GM21717 (cell line): ENCODE measurements at regions not wholly inside any gene's neighbourhood (a gene's known extent, or its start where the extent isn't known, plus 50 kb on each side); places are given as distances from the start of the nearest gene placed in this dataset.

Experiments used
- ATAC-seq: cut with Tn5 transposase; IDR thresholded peaks from one replicate; pipeline ENCODE4 v1.9.1; 2021; ENCODE audit warnings: mild to moderate bottlenecking, moderate library complexity; ENCODE audit not compliant: unreplicated experiment

DNA sequence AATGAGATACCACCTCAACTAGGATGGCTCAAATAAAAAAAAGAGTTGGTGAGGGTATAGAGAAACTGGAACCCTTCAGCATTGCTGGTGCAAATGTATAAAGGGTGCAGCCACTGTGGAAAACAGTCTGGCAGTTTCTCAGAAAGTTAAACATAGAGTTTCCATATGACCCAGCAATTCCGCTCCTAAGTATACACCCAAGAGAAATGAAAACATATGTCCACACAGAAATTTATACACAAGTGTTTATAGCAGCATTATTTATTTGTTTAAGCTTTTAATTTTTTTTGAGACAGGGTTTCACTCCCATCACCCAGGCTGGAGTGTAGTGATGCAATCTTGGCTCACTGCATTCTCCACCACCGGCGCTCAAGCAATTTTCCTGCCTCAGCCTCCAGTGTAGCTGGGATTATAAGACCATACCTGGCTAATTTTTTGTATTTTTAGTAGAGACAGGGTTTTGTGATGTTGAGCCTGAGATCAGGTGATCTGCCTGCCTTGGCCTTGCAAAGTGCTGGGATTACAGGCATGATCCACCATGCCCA, 118.2 kb upstream of the KIF5B start:
- no peak for ATAC-seq

DNA sequence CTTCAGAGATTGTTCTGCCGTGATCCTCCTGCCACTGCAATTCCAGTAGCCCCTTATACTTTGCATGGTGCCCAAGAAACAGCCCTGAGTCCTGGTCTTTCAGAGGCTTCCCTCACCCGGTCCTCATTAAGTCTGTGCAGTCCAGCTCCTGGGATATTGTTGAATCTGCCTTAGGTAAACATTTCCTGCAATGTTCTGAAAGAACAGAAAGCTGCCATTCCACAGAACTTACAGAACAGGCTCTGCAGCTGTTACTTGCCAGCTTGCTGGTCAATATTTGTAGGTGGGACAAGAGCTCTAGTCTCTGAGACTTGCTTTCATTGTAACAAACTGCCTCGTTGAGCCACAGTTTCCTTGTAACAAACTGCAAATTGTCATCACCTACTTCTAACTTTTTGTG, 115.0 kb upstream of the KIF5B start:
- ATAC-seq, result no peak

DNA sequence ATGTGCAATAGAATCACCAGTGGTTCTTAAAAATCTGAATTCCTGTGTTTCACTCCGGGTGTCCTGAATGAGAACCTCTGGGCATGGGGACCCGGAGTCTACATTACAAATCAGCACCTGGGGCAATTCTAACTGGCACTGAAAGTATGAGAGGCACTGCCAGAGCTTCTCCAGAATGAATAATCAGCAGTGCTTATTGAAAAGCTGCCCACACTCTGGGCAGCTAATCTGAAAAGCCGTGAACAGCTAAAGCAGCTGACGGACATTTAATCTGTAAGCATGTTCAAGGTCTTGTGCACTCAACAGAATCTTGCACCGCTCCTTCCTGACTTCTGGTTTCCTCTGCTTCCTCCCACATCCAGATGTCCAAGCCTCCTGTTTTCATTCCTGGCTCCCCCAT, 113.3 kb upstream of the KIF5B start:
- no peak for ATAC-seq

DNA sequence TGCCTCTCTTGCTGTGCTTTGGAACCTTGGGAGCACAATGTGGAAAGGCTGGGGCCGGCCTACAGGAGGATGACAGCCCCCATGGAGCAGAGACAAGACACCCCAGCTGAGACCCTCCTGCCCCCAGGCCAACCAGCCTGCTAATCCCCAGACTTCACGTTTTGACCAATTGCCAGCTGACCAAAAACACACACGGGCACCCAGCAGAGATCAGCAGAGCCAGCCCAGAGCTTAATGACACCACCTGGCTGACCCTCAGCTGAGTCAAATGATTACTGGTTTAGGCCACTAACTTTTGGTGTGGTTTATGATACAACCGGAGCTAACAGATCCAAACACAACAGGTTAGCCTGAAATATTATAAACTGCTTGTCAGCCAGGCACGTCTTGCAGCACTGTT, 111.2 kb upstream of the KIF5B start:
- ATAC-seq, result no peak

DNA sequence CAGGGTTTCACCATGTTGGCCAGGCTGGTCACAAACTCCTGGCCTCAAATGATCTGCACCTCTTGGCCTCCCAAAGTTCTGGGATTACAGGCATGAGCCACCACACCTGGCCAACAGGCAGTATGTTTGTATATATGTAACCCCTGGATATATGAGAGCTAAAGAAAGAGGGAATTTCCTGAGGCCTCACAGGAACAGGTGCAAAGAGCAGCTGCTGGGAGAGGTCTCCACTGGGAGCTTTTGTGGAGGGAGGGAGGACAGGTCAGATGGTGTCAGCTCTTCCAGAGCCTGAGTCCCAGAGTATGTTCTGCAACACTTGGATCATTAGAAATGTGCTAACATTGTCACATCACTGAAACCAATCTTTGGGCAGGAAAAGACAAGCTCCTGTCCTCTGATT, 110.1 kb upstream of the KIF5B start:
- no peak for ATAC-seq

DNA sequence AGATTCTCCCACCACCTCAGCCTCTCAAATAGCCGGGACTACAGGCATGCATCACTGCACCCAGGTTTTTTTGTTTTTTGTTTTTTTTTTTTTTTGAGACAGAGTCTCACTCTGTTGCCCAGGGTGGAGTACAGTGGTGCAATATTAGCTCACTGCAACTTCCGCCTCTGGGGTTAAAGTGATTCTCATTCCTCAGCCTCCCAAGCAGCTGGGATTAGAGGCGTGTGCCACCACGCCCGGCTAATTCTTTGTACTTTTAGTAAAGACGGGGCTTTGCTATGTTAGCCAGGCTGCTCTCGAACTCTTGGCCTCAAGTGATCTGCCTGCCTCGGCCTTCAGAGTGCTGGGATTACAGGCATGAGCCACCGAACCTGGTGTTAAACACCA, 107.5 kb upstream of the KIF5B start:
- no peak for ATAC-seq

DNA sequence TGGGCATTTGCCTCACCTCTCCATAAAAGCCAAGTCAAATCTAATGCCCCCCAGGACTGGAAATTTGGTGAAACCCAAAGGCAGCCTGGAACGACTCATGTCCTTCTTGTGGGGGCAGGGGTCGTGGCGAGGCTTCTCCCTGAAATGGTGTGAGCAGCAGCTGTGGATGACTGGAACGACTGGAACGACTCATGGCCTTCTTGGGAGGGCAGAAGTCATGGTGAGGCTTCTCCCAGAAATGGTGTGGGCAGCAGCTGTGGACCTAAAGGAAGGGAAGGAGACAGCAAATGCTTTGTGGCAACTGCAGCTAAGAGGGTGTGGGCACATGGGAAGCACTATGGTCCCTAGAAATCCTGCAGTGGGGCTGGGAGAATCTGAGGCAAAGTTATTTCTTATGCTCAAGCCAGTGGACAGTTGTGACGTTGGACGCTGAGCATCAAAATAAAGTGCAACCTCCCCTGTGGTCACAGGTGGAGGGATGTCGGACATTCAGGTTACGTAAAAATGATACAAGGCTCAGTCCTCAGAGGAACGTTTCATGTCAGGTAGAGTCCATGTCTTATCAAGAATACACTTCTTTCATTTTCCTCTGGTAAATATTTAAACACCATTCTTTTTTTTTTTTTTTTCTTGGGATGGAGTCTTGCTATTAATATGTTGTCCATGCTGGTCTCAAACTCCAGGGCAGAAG, 107.0 kb upstream of the KIF5B start:
- ATAC-seq, result no peak

DNA sequence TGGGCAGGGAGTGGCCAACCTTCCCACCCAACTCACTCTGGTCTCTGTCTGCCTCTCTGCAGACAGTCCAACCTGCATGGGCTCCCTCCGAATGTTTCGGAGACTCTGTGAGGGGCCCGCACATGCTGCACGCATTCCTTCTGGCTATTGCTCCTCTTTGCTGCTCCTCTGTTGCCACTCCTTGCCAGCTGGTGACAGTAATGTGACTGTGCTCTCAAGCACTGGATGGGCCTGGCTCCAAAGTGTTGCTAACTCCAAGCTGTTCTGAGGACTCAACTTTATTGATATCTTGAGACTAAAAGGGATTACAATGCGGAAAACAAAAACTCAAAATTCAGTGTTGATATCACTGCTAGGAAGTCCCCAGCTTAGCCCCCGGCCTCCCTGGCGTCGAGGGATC, 105.4 kb upstream of the KIF5B start:
- no peak for ATAC-seq

DNA sequence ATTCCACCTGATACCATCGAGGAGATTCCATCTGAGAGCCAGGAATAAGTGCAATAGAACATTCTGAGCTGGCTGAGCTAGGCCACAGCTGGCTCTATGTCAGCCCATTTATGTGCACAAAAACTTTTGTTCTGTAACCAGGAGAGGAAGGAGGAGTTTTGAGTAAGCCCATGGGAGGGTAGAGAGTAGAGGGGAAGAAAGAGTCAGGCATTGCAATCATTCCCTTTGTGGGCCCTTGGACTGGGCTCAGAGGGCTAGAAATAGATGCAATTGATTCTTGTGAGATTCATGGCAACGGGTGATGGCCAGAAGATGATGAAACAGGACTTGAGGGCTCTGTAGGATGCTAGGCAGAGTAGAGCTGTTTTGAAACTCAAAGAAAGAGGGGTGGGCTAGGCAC, 104.6 kb upstream of the KIF5B start:
- no peak for ATAC-seq

DNA sequence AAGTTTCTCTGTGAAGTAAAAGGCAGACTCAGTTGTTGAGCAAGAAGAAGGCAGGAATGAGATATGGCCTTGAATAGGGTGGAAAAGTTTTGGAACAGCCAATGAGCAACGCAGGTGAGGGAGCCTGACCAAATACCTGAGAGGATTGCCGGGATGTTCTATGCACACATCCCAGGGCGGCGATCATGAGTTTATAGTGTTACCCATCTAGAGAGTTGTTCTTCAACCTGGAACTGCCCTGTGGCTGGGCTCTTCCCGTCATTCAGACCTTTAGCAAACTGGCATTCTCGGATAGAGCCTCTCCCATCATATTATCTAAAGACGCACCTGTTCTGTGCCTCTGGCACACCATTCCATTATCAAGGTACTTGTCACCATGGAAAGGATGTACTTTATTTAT, 103.0 kb upstream of the KIF5B start:
- ATAC-seq, result no peak

DNA sequence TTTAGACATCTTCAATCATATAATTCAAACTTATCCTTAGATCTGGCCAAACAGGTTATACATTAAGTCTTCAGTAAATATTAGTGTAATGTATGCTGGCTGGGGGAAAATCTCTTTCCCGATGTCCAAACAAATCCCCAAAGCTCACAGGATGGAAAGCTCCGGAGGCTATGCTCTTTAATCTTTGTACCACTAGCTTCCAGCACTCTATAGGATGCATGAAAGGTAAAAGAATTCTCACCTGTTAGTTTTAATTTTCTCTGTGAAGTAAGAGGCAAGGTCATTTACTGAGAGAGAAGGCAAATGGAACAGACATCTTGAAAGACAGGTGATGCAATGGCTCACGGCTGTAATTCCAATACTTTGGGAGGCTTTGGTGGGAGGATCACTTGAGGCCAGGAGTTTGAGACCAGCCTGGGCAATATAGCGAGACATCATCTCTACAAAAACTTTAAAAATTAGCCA, 99.8 kb upstream of the KIF5B start:
- no peak for ATAC-seq

DNA sequence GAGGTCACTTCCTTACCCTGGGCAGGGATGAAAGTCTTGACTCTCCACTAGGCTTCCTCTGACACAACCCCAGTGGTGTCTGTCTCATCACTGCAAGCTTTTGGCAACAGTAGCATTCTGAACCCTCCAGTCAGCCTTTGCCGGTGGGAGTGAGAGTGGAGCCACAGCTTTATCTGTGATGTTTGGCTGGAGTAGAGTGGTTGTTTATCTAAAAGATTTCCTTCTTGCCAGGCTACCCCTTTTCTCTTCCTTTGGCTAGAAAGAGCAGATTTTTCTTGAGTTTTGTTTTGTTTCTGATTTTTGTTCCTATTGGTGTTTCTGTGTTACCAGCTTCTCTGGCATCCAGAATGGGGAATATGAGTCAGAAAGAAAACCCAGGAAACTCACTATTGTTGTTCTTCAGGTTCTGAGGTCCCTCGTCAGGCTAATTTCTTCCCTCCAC, 98.9 kb upstream of the KIF5B start:
- ATAC-seq, result no peak

DNA sequence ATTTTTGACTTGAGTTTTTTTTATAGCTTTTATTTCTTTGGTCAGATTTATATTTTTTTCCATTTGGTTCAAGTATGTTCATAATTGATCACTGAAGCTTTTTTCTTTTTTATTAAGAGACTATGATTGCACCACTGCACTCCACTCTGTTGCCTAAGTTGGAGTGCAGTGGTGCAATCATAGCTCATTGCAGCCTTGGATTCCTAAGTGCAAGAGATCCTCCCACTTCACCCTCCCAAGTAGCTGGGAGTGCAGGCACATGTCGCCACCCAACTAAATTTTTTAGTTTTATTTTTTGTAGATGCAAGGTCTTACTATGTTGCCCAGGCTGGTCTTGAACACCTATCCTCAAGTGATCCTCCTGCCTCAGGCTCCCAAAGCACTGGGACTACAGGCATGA, 97.7 kb upstream of the KIF5B start:
- no peak for ATAC-seq

DNA sequence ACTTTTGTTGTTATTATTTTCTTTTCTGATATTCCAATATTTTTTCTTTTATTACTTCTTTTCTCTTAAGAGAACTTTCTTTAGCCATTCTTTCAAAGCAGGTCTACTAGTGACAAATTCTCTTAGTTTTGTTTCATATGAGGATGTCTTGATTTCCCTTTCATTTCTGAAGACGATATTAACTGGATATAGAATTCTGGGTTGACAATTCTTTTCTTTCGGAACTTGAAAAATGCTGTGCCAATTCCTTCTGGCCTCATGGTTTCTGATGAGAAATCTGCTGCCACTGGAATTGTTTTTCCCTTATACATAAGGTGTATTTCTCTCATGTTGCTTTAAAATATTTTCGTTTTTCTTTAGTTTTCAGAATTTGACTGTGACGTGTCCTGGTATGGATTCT, 97.0 kb upstream of the KIF5B start:
- no peak for ATAC-seq

DNA sequence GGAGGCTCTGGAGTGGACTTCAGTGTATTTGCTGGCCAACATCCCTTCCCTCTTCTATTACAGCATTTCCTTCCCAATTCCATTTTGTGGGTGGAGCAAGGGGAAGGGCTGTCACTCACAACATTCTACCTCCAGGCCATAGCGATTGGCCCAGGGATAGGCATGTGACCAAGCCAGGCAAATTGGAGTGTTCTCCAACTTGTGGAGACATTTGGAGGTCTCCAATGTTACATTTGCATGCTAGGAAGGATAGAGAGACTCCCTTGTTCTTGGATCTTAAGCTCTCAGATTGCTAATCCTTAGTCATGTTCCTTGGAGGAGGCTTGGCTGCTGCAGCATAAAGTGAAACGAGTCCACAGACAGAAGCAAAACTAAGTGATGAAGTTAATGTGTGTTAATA, 95.6 kb upstream of the KIF5B start:
- no peak for ATAC-seq

DNA sequence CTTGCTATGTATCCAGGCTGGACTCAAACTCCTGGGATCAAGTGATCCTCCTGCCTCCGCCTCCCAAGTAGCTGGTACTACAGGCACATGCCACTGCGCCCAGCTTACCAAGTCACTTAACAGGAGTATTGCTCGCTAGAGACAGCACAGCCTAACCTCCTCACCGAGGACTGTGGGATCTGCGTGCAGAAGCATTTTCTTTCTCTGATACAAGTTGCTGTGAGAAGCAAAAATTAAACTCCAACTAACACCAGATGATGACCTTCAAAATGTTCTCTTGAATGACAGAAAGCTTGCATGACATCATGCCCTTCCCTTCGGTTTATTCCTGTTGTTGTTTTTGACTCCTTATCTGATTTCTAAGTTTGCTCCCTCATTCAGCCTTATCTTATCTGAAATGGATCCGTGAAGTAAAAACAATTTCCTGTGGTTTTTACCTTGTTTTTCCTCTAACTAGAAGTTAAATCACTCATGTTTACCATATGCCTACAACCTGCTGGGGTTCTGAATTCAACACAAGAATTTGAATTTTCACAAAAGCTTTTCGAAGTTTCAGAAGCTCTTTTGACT, 94.4 kb upstream of the KIF5B start:
- ATAC-seq, result no peak

DNA sequence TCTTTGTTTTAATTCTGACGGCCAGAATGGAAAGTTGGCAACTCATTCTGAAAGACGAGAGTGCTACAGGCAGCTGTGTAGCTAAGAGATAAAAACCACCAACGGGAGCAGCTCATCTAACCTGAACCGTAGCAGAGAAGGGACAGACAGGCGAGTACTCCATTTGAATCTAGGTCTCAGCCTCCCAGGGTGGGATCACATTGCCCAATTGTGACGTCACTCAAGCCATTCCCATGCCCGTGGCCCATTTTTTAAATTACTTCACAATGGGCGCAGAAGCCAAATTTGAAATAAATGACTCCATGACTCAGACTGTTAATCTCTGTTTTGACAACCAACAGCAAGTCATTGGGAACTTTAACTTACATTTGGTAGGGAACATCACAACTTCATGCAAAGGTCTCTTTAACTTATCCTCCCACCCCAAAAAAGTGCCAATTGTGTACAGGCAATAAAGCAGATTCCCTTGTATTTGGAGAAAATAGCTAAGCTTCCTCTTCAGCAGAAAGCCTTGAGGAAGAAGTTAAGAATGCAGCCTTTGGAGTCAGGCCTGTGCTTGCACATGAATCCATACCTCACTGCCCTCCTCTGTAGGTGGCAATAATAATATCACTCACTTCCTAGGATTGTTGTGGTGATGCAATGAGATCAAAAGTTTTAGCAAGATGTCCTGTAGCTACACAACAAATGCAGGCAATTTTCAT, 93.2 kb upstream of the KIF5B start:
- peak; percentile 98 for ATAC-seq

DNA sequence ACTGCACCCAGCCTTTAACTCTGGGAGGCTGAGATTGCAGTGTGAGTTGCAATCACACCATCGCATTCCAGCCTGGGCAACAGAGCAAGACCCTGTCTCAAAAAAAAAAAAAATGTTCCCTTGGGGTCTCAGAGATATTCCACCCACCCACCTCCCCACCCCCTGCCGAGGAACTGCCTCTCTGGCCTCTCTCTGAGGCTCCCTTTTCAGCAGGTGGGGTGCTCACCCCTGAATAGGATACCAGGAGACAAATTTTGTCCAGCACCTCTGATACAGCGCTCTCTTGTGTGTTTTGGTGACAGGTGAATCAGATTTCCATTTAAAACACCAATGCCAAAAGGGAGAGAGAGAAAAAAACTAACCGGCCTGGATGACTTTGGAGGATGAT, 92.6 kb upstream of the KIF5B start:
- peak; percentile 20 for ATAC-seq

DNA sequence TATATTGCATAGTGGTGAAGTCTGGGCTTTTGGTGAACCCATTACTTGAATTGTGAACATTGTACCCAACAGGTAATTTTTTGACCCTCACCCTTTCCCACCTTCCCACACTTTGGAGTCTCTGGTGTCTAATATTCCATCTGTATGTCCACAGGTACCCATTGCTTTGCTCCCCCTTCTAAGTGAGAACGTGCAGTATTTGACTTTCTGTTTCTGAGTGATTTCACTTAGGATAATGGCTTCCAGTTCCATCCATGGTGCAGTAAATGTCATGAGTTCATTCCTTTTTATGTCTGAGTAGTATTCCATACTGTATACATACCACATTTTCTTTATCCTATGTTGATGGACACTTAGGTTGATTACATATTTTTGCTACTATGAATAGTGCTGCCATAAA, 91.5 kb upstream of the KIF5B start:
- no peak for ATAC-seq

DNA sequence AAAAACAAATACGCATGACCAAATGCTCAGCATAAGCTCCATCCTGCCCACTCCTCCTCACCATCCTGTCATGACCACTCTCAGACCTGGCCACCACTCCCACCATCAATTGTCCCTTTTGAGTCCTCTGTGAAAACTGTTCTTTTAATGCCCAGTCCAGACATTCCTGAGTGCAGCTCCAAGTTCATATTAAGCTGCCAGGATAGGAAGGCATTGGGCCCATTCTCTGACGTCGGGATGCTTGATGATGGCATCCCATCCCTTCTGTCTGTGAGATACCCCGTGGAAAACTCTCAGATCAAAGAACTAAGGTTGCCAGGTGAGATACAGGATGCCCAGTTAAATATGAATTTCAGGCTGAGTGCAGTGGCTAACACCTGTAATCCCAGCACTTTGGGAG, 89.9 kb upstream of the KIF5B start:
- no peak for ATAC-seq

DNA sequence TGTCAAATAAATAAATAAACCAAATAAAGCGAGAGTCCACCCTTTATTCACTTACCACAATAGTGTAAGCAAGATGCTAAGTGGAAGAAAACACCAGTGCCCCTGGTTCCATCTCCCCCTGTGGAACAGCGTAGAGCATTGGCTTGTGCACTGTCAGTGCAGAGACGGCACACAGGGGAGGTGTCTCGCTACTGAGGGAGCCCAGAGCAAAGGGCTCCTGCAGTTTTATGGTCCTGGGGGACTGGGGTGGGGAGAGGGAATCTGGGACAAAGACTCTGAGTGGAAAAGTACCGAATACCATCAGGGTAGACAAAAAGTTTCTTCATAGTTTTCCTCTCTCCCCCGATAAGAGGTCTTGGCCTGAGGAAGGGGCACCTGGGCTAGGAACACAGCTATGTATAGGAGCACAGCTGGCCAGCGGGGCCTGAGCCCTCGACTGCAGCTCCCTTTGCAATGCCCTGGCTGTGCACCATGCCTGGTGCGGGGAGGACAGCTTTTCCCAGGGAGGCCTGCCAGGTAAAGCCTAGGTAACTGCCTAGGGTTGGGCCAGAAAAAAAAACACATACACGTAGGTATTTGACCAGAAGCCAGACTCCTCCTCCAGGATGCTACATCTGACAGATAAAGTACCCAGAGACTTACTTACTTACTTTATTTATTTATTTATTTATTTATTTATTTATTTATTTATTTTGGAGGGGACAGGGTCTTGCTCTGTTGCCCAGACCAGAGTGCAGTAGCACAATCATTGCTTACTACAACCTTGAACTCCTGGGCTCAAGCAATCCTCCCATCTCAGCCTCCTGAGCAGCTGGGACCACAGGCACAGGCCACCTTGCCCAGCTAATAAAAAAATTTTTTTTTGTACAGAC, 88.8 kb upstream of the KIF5B start:
- ATAC-seq, result no peak
